PC-9 (cell line): ENCODE measurements at regions not wholly inside any gene's neighbourhood (a gene's known extent, or its start where the extent isn't known, plus 50 kb on each side); places are given as distances from the start of the nearest gene placed in this dataset.
A peak's percentile ranks its signal among the peaks of the same experiment; 100 is the strongest.

Experiments used
- BruUV-seq: library from RNA; stranded (reverse); fragments of 400-500 nt; replicated peaks from 2 replicates; lab custom pipeline; 2021; lab: Mats Ljungman, UMichigan
- CTCF ChIA-PET: fragments of 300-600 bp; sonication (Branson Sonifier 250); formaldehyde crosslinking; loops from one replicate; lab custom pipeline; 2022; ENCODE audit warnings: antibody characterized with exemption; lab: Charles Lee
- POLR2A ChIA-PET: fragments of 300-600 bp; sonication (Branson Sonifier 250); formaldehyde crosslinking; loops from one replicate; lab custom pipeline; 2022; ENCODE audit warnings: antibody characterized with exemption; ENCODE audit not compliant: unreplicated experiment; lab: Charles Lee
- DNase-seq, 2 experiments: peaks; one replicate each; pipeline versions ENCODE4 v3.0.0 to v3.0.0-alpha.2; 2015 to 2022; ENCODE audit warnings: mixed read lengths in 1 of 2
- H2AFZ ChIP-seq: fragments of 200-600 bp; sonication (generic); 2 replicates; pipeline ENCODE4 v1.8.1; 2017; ENCODE audit warnings: antibody characterized with exemption
- H3F3A ChIP-seq: fragments of 200-600 bp; sonication (generic); 2 replicates; pipeline ENCODE4 v1.8.1; 2017; ENCODE audit warnings: antibody characterized with exemption, mild to moderate bottlenecking, low read depth; ENCODE audit not compliant: insufficient read depth
- H3K27ac ChIP-seq: fragments of 200-600 bp; sonication (generic); 2 replicates; pipeline ENCODE4 v1.6.1; 2016; ENCODE audit warnings: mixed run types
- H3K27me3 ChIP-seq: fragments of 200-600 bp; sonication (generic); 2 replicates; pipeline ENCODE4 v1.6.1; 2016; ENCODE audit warnings: low read depth, mixed run types; ENCODE audit not compliant: insufficient read depth
- H3K36me3 ChIP-seq: fragments of 200-600 bp; sonication (generic); 2 replicates; pipeline ENCODE4 v1.6.1; 2016; ENCODE audit warnings: low read depth, mixed run types
- H3K4me1 ChIP-seq: fragments of 200-600 bp; sonication (generic); replicated peaks from 2 replicates; pipeline ENCODE4 v1.6.1; 2016; ENCODE audit warnings: mixed run types; ENCODE audit not compliant: insufficient read depth
- H3K4me2 ChIP-seq: fragments of 200-600 bp; sonication (generic); 2 replicates; pipeline ENCODE4 v1.6.1; 2017; ENCODE audit warnings: mixed run types
- H3K4me3 ChIP-seq: fragments of 200-600 bp; sonication (generic); 2 replicates; pipeline ENCODE4 v1.6.1; 2016; ENCODE audit warnings: mixed run types
- H3K79me2 ChIP-seq: fragments of 200-600 bp; sonication (generic); 2 replicates; pipeline ENCODE4 v1.6.1; 2017; ENCODE audit warnings: low read depth, mixed run types
- H3K9me2 ChIP-seq: fragments of 200-600 bp; sonication (generic); 2 replicates; pipeline ENCODE4 v1.8.1; 2017; ENCODE audit warnings: mild to moderate bottlenecking; ENCODE audit not compliant: insufficient read depth
- H3K9me3 ChIP-seq: fragments of 200-600 bp; sonication (generic); 2 replicates; pipeline ENCODE4 v1.8.1; 2016; ENCODE audit warnings: low read depth; ENCODE audit not compliant: insufficient read depth
- H4K20me1 ChIP-seq: fragments of 200-600 bp; sonication (generic); 2 replicates; pipeline ENCODE4 v1.8.1; 2017; ENCODE audit not compliant: insufficient read depth
- EZH2 ChIP-seq: fragments of 200-600 bp; sonication (generic); IDR thresholded peaks from 2 replicates; pipeline ENCODE4 v1.8.0; 2017; ENCODE audit warnings: antibody characterized with exemption, low read depth
- intact Hi-C: fragments of 100-400 bp; cut with micrococcal nuclease; formaldehyde crosslinking; loops from one replicate; pipeline ENCODE4 v1.10.0; 2022; ENCODE audit not compliant: unreplicated experiment
- TF ChIP-seq, protein P1 (sequence below): fragments of 200-600 bp; sonication (generic); conservative IDR thresholded peaks from 2 replicates; pipeline ENCODE4 v1.6.1; 2017; ENCODE audit warnings: mixed run types, antibody characterized with exemption, mild to moderate bottlenecking, moderate library complexity

DNA sequence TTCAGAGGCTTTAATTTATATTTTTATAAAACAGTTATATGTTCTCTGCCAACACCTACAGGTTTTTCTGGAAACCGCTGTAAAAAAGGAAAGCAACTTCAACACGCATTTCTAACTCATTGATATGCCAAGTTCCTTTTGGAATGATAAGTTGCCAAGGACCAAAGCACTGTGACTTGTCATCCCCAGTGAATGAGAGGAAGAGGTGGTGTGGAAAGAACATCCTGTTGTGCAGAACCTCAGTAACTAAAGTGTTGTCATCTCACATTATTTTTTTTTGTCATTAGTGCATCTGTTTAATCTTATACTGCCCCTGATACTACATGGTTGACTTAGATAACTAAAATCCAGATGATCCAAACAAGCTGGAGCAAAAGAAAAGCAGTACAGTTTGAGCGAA is 96.0 kb upstream of the NEUROD1 start:
- CTCF ChIA-PET = interaction anchor here (0.5 to 0.6 kb wide), 2 partner anchors 25 to 735 kb away, joined by 3 to 17 read pairs; no protein-coding TSS in a partner anchor
- peaks cover 43% of the 10 kb centered on the region for H3K4me1 ChIP-seq

GRCh38 chr2:181777734-181778133 is 97.4 kb upstream of the NEUROD1 start:
- CTCF ChIA-PET = no interaction called here
- Histone ChIP-seq H4K20me1 (no peaks in the 10 kb centered on the region), H3K79me2 (no peaks in the 10 kb centered on the region), H3K4me1 (peaks cover 50% of the 10 kb centered on the region), H3K9me2 (no peaks in the 10 kb centered on the region), H3K9me3 (peaks cover 13% of the 10 kb centered on the region; the same call in 1 of the 2 replicates), H2AFZ (no peak overlapping the region), H3K27ac (no peak overlapping the region), H3F3A (peaks cover 5% of the 10 kb centered on the region; the same call in 1 of the 2 replicates), H3K27me3 (no peaks in the 10 kb centered on the region), H3K36me3 (no peaks in the 10 kb centered on the region), H3K4me2 (no peak overlapping the region), H3K4me3 (no peak overlapping the region)
- TF ChIP-seq, protein P1, sequence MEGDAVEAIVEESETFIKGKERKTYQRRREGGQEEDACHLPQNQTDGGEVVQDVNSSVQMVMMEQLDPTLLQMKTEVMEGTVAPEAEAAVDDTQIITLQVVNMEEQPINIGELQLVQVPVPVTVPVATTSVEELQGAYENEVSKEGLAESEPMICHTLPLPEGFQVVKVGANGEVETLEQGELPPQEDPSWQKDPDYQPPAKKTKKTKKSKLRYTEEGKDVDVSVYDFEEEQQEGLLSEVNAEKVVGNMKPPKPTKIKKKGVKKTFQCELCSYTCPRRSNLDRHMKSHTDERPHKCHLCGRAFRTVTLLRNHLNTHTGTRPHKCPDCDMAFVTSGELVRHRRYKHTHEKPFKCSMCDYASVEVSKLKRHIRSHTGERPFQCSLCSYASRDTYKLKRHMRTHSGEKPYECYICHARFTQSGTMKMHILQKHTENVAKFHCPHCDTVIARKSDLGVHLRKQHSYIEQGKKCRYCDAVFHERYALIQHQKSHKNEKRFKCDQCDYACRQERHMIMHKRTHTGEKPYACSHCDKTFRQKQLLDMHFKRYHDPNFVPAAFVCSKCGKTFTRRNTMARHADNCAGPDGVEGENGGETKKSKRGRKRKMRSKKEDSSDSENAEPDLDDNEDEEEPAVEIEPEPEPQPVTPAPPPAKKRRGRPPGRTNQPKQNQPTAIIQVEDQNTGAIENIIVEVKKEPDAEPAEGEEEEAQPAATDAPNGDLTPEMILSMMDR = no peak
- no peak for TF ChIP-seq EZH2
- BruUV-seq = no TSS peak
- POLR2A ChIA-PET = no interaction called here
- DNase-seq = peak in 1 of 2 experiments; percentile 59
- intact Hi-C loops = no loop called here

More for the DNA sequence above, 96.0 kb upstream of the NEUROD1 start:
- Histone ChIP-seq H3F3A (peaks cover 5% of the 10 kb centered on the region; the same call in 1 of the 2 replicates), H3K9me3 (peaks cover 13% of the 10 kb centered on the region; the same call in 1 of the 2 replicates), H3K79me2 (no peaks in the 10 kb centered on the region), H3K4me2 (no peak overlapping the region), H3K4me3 (no peak overlapping the region), H4K20me1 (no peaks in the 10 kb centered on the region), H3K9me2 (no peaks in the 10 kb centered on the region), H3K27me3 (no peaks in the 10 kb centered on the region), H3K27ac (no peak overlapping the region), H2AFZ (no peak overlapping the region), H3K36me3 (no peaks in the 10 kb centered on the region)
- POLR2A ChIA-PET = no interaction called here
- no peak for DNase-seq
- intact Hi-C loops = no loop called here
- TF ChIP-seq, protein P1 = no peak
- TF ChIP-seq EZH2 = no peak
- BruUV-seq = no TSS peak

DNA sequence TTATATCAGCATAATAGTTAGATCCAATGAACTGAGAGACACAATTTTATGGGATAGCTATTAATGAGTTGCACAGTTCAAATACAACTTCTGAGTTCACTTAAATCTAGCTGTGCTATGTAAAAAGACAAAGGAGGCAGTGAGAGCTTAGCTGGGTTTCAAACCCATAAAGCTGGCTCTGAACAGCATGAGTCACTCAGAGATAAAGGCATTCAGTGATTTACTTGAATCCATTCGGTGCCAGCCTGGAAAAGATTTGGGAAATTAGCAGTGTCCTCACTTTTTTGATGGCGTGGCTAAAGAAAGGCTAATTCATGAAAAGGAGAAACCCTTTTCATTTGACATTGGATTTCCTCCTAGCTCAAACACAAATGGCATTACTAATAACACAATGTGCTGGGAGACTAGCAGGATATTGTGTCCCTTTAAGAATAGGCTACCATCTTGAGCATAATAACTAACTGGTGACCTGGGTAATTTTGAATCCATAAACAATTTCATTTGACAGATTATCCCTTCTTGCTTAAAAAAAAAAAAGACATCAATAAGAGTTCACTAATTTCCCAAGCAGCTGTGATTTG is 98.4 kb upstream of the NEUROD1 start:
- peaks cover 5% of the 10 kb centered on the region; the same call in 1 of the 2 replicates for H3F3A ChIP-seq
- H3K9me2 ChIP-seq = no peaks in the 10 kb centered on the region
- intact Hi-C loops = no loop called here
- CTCF ChIA-PET = no interaction called here
- H3K27me3 ChIP-seq = no peaks in the 10 kb centered on the region
- peaks cover 59% of the 10 kb centered on the region for H3K4me1 ChIP-seq
- TF ChIP-seq, protein P1 = no peak
- no peak for TF ChIP-seq EZH2
- no peak overlapping the region for H2AFZ ChIP-seq
- H3K79me2 ChIP-seq = no peaks in the 10 kb centered on the region
- H3K36me3 ChIP-seq = no peaks in the 10 kb centered on the region
- no peaks in the 10 kb centered on the region for H4K20me1 ChIP-seq
- H3K27ac ChIP-seq = no peak overlapping the region
- no peak overlapping the region for H3K4me2 ChIP-seq
- no peak overlapping the region for H3K4me3 ChIP-seq
- POLR2A ChIA-PET = interaction anchor here (0.6 to 0.7 kb wide), 2 partner anchors 232 to 869 kb away, joined by 3 to 8 read pairs; no protein-coding TSS in a partner anchor
- DNase-seq = no peak
- peaks cover 7% of the 10 kb centered on the region; the same call in 1 of the 2 replicates for H3K9me3 ChIP-seq
- no TSS peak for BruUV-seq
